Cardiac muscle cell (in vitro differentiated cells and primary cell): ENCODE measurements at regions not wholly inside any gene's neighbourhood (a gene's known extent, or its start where the extent isn't known, plus 50 kb on each side); places are given as distances from the start of the nearest gene placed in this dataset.

Experiments used
- DNase-seq, 2 donors: peaks; one replicate each; pipeline versions ENCODE4 v3.0.0 to v3.0.0-alpha.2; 2010 to 2017; ENCODE audit warnings: low read depth in 1 of 2, low spot score in 1 of 2
- H3K27ac ChIP-seq: fragments of 200-600 bp; sonication (generic); 2 replicates; pipeline ENCODE4 v1.5.1; 2016
- H3K27me3 ChIP-seq: fragments of 200-600 bp; sonication (generic); 2 replicates; pipeline ENCODE4 v1.6.0; 2016; ENCODE audit warnings: control low read depth
- H3K36me3 ChIP-seq: fragments of 200-600 bp; sonication (generic); 2 replicates; pipeline ENCODE4 v1.5.1; 2016; ENCODE audit warnings: control low read depth
- H3K4me1 ChIP-seq: fragments of 200-600 bp; sonication (generic); 2 replicates; pipeline ENCODE4 v1.8.1; 2017; ENCODE audit warnings: low read depth, mild to moderate bottlenecking, mixed run types
- H3K4me3 ChIP-seq: fragments of 200-600 bp; sonication (generic); 2 replicates; pipeline ENCODE4 v1.5.1; 2016; ENCODE audit warnings: mild to moderate bottlenecking
- H3K9me3 ChIP-seq: fragments of 200-600 bp; sonication (generic); 2 replicates; pipeline ENCODE4 v1.5.1; 2017; ENCODE audit warnings: low read depth, mild to moderate bottlenecking, control low read depth
- TF ChIP-seq, protein P1 (sequence below): IDR thresholded peaks from 2 replicates; pipeline ENCODE4 v1.5.1; 2012; ENCODE audit warnings: low read depth, mild to moderate bottlenecking, low read length

- H3K27ac ChIP-seq = no peak overlapping the region
These were observed 77.3 kb upstream of the RPH3A start for GRCh38 chr12:112714166-112714710.

DNA sequence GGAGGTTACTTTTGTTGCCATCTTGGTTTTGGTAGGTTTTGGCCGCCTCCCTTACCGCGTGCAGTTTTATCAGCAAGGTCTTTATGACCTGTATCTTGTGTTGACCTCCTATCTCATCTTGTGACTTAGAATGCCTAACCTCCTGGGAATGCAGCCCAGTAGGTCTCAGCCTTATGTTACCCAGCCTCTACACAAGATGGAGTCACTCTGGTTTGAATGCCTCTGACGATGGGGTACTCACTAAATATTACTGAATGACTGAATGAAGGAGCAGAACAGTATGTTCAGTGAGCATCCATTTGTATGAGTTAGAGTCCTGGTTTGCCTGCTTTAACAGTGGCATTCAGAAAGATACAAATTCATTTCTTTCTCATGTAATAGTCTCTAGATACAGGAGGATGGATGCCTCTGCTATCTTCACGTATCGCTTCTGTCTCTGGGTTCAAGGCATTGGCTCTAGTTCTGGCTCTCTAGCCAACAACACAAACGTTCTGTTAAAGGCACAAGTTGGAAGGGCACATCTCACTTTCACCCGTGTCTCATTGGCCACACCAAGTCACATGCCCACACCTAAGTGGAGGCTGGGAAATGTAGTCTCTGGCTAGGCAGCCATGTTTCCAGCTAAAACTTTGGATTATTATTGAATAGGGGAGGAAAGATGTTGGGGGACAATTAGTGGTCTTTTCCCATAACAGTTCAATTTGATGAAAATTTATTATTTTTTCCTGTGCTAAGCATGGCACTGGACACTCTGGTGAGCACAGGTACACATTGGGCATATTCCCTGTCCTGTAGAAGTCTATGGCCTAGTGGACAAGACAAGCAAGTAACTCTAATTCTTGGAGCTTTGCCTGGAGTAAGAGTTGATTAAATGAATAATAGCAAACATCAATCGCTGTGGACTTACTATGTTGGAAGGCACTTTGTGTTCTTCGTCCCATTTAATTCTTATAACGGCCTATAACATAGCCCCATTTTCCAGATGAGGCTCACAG is 75.2 kb upstream of the RPH3A start:
- H3K27ac ChIP-seq = no peak overlapping the region
- H3K27me3 ChIP-seq = no peaks in the 10 kb centered on the region
- H3K4me1 ChIP-seq = no peaks in the 10 kb centered on the region
- no peaks in the 10 kb centered on the region for H3K36me3 ChIP-seq
- H3K4me3 ChIP-seq = no peak overlapping the region
- peak; percentile 11 to 51 for DNase-seq
- no peaks in the 10 kb centered on the region for H3K9me3 ChIP-seq
- TF ChIP-seq, protein P1, sequence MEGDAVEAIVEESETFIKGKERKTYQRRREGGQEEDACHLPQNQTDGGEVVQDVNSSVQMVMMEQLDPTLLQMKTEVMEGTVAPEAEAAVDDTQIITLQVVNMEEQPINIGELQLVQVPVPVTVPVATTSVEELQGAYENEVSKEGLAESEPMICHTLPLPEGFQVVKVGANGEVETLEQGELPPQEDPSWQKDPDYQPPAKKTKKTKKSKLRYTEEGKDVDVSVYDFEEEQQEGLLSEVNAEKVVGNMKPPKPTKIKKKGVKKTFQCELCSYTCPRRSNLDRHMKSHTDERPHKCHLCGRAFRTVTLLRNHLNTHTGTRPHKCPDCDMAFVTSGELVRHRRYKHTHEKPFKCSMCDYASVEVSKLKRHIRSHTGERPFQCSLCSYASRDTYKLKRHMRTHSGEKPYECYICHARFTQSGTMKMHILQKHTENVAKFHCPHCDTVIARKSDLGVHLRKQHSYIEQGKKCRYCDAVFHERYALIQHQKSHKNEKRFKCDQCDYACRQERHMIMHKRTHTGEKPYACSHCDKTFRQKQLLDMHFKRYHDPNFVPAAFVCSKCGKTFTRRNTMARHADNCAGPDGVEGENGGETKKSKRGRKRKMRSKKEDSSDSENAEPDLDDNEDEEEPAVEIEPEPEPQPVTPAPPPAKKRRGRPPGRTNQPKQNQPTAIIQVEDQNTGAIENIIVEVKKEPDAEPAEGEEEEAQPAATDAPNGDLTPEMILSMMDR = no peak

More at GRCh38 chr12:112714166-112714710, 77.3 kb upstream of the RPH3A start:
- TF ChIP-seq, protein P1 = no peak
- Histone ChIP-seq H3K36me3 (no peaks in the 10 kb centered on the region), H3K4me1 (no peaks in the 10 kb centered on the region), H3K27me3 (no peaks in the 10 kb centered on the region), H3K9me3 (no peaks in the 10 kb centered on the region), H3K4me3 (no peak overlapping the region)
- no peak for DNase-seq

DNA sequence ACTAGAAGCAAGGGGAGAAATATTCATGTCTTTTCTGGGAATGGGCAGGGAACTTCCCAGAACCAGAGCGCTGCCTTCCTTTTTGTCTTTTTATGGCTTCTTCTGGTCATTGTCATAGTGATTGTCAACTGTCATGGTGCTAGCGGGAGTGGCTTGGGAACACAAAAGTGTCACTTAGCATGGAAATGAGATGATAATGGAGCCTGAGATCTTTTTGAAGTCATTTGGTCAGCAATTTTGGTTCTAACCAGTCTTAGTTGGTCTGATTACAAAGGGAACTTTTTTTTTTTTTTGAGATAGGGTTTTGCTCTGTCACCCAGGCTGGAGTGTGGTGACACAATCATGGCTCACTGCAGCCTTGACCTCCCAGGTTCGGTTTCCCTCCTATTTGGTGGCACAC is 62.7 kb upstream of the RPH3A start:
- TF ChIP-seq, protein P1 = no peak

GRCh38 chr12:112734859-112735695 is 56.5 kb upstream of the RPH3A start:
- Histone ChIP-seq H3K27me3 (no peaks in the 10 kb centered on the region), H3K9me3 (no peaks in the 10 kb centered on the region), H3K27ac (no peak overlapping the region), H3K4me1 (no peaks in the 10 kb centered on the region), H3K36me3 (no peaks in the 10 kb centered on the region), H3K4me3 (no peak overlapping the region)
- no peak for DNase-seq
- TF ChIP-seq, protein P1 = no peak

More for the DNA sequence above, 62.7 kb upstream of the RPH3A start:
- no peaks in the 10 kb centered on the region for H3K36me3 ChIP-seq
- H3K4me3 ChIP-seq = no peak overlapping the region
- H3K4me1 ChIP-seq = no peaks in the 10 kb centered on the region
- H3K9me3 ChIP-seq = no peaks in the 10 kb centered on the region
- H3K27me3 ChIP-seq = no peaks in the 10 kb centered on the region
- H3K27ac ChIP-seq = no peak overlapping the region
- no peak for DNase-seq

DNA sequence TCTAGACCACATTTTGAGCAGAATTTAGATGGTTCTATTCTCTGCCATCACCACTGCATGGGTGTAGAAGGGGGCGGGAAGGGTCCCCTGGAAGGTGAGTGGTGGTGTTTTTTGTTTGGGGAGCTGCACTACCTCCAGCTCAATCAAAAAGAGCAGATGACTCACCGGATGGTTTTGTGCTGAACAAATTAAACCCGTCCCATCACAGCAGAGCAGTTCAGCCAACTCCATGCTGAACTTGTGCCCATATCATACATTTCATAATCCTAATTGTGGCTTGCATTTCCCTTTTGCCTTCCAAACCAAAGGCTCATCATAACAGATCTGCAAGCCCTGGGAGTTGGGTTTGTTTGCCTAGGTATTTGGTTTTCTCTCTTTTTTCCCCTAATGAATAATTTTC is 53.0 kb upstream of the RPH3A start:
- Histone ChIP-seq H3K27ac (no peak overlapping the region), H3K4me3 (no peak overlapping the region), H3K4me1 (peaks cover 4% of the 10 kb centered on the region), H3K27me3 (no peaks in the 10 kb centered on the region), H3K36me3 (no peaks in the 10 kb centered on the region), H3K9me3 (no peaks in the 10 kb centered on the region)
- peak in 1 of 2 donors; percentile 8 for DNase-seq
- TF ChIP-seq, protein P1 = no peak
